GM12875 (cell line): ENCODE measurements at regions not wholly inside any gene's neighbourhood (a gene's known extent, or its start where the extent isn't known, plus 50 kb on each side); places are given as distances from the start of the nearest gene placed in this dataset.

ENCODE experiments used
- H3K4me3 ChIP-seq: one replicate; pipeline ENCODE4 v1.5.1; 2011; ENCODE audit warnings: low read depth, low read length, control low read depth
- TF ChIP-seq, protein P1 (sequence below): IDR thresholded peaks from 2 replicates; pipeline ENCODE4 v1.5.1; 2011; ENCODE audit warnings: low read depth, mild to moderate bottlenecking, control low read depth, inconsistent platforms, low read length, moderate library complexity, borderline replicate concordance; ENCODE audit not compliant: insufficient read depth

DNA sequence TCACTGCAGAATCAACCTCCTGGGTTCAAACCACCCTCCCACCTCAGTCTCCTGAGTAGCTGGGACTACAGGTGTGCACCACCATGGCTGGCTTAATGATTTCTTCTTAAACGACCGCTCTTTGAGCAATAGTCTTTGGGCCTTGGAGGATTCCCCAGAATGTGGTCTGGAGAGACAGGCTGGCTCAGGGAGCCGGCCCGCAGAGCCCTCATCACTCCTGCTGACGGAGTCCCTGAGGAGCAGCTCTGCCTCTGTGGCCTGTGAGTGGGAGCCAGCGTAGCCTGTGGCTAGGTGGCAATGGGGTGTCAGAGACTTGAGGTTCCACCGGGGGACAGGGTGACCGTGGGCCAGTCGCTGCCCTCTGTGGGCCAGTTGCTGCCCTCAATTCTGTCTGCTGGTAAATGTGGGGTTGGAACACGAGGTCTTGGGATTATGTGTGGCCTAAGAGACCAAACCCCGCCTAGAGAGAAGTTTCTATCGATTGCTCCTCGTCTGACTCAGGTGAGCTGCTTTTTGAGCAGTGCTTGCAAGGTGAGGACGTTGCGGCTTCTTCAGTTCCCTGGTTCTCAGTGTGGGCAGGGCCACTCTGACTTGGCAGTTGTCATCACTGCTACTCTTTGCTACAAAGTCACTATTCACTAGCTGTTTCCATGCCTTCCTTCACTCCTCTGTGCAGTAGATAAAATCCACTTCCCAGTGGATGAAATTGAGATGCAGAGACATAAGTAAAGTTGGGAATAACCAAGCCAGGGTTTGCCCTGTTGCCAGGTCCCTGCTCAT is 124.8 kb upstream of the NECTIN1 start:
- no peak overlapping the region for H3K4me3 ChIP-seq
- TF ChIP-seq, protein P1, sequence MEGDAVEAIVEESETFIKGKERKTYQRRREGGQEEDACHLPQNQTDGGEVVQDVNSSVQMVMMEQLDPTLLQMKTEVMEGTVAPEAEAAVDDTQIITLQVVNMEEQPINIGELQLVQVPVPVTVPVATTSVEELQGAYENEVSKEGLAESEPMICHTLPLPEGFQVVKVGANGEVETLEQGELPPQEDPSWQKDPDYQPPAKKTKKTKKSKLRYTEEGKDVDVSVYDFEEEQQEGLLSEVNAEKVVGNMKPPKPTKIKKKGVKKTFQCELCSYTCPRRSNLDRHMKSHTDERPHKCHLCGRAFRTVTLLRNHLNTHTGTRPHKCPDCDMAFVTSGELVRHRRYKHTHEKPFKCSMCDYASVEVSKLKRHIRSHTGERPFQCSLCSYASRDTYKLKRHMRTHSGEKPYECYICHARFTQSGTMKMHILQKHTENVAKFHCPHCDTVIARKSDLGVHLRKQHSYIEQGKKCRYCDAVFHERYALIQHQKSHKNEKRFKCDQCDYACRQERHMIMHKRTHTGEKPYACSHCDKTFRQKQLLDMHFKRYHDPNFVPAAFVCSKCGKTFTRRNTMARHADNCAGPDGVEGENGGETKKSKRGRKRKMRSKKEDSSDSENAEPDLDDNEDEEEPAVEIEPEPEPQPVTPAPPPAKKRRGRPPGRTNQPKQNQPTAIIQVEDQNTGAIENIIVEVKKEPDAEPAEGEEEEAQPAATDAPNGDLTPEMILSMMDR, result no peak

DNA sequence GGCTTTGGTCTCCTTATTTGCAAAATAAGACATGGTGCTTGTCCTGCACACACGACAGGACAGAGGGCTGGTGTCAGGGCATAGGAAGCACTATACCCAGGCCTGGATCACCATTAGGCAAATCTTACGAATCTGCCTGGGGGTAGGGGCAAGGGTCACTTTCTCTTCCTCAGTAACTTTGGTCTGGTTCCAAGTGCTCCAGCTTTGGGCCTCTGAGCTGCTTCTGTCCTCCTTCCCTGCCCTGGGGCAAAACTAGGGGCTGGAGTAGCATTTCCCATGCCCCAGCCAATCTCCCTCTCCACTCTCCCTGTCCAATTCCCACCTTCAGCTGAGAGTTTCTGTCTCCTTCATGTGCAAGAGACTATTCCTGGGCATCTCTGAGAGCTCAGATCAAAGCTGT is 123.7 kb upstream of the NECTIN1 start:
- H3K4me3 ChIP-seq, result no peak overlapping the region
- TF ChIP-seq, protein P1, result no peak

DNA sequence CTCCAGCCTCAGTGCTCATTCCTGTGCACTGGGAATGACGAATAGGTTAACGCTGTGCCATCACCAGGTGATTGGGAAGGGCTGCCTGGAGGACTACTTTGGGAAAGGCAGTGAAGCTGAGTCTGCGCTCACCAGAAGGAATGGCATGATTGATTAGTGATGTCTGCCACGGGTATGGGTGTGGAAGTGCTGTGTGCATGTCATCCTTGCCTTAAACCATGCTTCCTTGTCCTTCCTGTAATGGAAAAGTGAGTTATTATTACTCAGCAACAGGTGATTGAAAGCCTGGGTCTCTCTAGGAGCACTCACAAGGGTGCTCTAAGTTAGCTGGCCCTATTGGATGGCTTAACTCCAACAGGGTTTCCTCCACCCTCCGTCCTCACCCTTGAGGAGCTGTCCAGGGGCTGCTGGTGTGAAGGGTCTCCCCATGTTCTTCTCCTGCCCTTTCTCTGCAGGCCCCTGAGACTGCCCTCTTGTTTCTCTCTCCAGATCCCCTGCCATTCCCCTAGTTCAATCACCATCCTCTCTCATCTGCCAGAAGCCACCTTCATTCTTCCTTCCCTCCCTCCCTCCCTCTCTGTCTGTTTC is 121.9 kb upstream of the NECTIN1 start:
- TF ChIP-seq, protein P1, result no peak
- H3K4me3 ChIP-seq, result no peak overlapping the region

DNA sequence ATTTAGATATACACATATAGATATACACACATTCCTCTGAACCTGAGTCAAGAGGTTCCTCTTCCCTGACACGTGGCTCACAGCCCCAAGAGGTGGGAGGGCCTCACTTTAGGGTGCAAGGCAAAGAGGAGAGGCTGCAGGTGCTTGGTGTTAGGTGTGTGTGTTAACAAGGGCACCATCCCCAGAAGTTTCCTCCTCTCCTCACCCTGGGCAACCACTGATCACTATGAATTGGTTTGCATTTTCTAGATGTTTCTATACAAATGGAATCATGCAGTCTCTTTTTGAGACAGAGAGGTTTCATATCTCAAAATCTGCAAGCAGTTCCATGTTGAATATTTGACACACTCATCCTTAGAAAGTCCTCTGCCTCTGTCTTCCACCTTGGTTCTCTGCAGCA is 120.9 kb upstream of the NECTIN1 start:
- TF ChIP-seq, protein P1, result no peak
- no peak overlapping the region for H3K4me3 ChIP-seq

DNA sequence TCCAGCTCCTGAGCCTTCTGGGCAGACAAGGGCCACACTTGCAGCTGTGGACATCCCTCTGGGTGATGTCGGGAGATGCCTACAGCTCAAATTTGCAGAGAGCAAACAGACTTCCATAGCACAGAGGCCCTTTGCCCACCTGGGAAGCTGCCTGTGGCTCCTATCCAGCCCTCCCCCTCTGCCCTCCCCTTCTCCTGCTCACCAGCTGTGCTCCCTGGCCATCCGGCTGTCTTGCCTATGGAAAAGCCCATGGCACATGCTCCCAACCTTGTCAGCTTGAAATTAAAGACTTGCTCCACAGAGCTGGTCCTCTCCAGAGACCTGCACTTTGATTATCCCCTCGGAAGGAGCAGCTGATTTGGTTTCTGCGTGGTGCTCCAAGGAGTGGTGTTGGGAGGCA is 118.9 kb upstream of the NECTIN1 start:
- TF ChIP-seq, protein P1, result no peak
- no peak overlapping the region for H3K4me3 ChIP-seq

DNA sequence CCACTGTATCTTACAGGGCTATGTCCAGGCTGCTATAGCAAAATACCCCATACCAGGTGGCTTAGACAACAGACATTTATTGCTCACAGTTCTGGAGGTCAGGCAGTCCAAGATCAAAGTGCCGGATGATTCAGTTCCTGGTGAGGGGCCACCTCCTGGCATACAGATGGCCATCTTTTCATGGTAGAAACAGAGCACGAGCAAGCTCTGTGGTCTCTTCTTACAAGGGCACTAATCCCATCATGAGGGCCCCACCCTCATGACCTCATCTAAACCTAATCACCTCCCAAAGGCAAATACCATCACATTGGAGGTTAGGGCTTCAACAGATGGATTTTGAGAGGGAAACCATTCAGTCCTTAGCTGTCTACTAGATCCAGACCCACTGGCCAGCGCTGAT is 117.4 kb upstream of the NECTIN1 start:
- TF ChIP-seq, protein P1, result no peak
- no peak overlapping the region for H3K4me3 ChIP-seq

DNA sequence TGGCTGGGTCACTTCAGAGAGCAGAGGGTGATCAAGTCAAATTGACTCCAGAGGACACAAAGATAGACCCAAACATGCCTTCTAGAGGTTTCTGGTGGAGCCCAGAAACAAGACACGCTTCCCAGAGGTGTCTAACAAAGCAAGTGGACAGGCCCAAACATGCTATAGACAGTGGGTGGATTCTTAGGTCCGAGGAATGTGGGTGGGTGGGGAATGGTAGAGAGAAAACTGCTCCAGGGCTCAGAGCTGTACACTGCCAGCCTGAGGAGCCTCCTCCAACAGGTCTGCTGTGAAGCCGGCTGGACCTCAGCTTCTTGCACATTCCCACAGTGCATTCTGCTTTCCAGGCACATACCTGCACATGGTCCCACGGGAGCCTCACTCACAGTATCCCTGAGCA is 116.8 kb upstream of the NECTIN1 start:
- TF ChIP-seq, protein P1, result no peak
- H3K4me3 ChIP-seq, result no peak overlapping the region
